ENCODE measurements at regions not wholly inside any gene's neighbourhood (a gene's known extent, or its start where the extent isn't known, plus 50 kb on each side); places are given as distances from the start of the nearest gene placed in this dataset.

GRCh38 chr2:12168791-12169388, 422.5 kb downstream of the LPIN1 start:
- TF ChIP-seq, protein P1, sequence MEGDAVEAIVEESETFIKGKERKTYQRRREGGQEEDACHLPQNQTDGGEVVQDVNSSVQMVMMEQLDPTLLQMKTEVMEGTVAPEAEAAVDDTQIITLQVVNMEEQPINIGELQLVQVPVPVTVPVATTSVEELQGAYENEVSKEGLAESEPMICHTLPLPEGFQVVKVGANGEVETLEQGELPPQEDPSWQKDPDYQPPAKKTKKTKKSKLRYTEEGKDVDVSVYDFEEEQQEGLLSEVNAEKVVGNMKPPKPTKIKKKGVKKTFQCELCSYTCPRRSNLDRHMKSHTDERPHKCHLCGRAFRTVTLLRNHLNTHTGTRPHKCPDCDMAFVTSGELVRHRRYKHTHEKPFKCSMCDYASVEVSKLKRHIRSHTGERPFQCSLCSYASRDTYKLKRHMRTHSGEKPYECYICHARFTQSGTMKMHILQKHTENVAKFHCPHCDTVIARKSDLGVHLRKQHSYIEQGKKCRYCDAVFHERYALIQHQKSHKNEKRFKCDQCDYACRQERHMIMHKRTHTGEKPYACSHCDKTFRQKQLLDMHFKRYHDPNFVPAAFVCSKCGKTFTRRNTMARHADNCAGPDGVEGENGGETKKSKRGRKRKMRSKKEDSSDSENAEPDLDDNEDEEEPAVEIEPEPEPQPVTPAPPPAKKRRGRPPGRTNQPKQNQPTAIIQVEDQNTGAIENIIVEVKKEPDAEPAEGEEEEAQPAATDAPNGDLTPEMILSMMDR (IDR thresholded peaks at IDR 0.05; ENCODE audit: low read depth, low read length), result no peak
- no peak overlapping the region for H3K4me3 ChIP-seq (replicated peaks in 1 of 2; ENCODE audit: low read depth in 2 of 2, low read length in 2 of 2)
- peak; percentile 88 to 91 for DNase-seq (ENCODE audit: low read depth in 2 of 2)

- TF ChIP-seq, protein P1 (IDR thresholded peaks at IDR 0.05; ENCODE audit: low read depth, low read length), result no peak
- no peak overlapping the region for H3K4me3 ChIP-seq (replicated peaks in 1 of 2; ENCODE audit: low read depth in 2 of 2, low read length in 2 of 2)
- peak; percentile 93 to 96 for DNase-seq (ENCODE audit: low read depth in 2 of 2)
Observed at GRCh38 chr2:12169721-12170120, 423.3 kb downstream of the LPIN1 start.

DNA sequence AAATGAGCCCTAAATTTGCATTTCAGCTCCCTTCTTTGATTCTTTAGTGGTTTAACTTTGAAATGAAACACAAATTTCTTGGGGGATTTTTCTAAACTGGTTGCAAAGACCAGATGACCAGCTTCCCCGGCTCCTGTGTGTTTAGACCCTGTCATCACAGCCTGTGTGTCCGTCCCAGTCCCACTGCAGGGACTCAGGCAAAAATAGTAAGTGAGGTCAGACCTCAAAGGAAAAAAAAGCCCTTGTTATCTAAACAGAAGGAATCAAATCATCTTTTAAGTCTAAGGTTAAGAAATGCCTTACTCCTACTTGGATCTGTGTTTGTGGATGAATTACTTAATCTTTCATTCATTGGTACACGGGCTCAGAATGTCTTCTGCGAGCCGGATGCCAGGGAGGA, 423.7 kb downstream of the LPIN1 start:
- H3K4me3 ChIP-seq (replicated peaks in 1 of 2; ENCODE audit: low read depth in 2 of 2, low read length in 2 of 2), result no peak overlapping the region
- TF ChIP-seq, protein P1 (IDR thresholded peaks at IDR 0.05; ENCODE audit: low read depth, low read length), result no peak
- DNase-seq (ENCODE audit: low read depth in 2 of 2), result no peak

DNA sequence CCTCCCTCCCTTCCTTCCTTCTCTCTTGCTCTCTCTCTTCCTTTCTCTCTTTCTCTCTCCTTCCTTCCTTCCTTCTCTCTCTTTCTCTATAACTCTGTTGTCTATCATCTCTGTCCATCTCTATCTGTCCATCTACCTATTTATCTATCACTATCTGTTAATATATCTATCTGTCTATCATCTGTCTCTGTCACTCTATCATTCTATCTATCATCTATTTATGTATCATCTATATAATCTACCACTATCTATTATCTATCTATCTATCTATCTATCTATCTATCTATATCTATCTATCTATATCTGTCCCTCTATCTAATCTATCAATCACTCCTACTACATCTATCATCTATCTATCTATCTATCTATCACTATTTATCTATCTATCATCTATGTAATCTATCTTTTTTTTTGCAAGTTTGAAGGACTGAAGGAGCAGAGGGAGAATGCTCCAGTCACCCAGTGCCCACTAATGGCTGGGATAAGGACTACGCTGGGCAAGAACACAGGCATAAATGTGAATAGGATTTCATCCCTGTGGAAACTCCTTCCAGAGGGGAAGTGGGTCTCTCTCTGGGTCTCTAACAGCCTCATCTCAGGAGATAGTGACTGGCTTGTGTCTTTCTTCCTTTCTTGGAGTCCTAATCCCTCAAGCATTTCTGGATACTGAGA, 427.0 kb downstream of the LPIN1 start:
- TF ChIP-seq, protein P1 (IDR thresholded peaks at IDR 0.05; ENCODE audit: low read depth, low read length), result peak; percentile 44
- DNase-seq (ENCODE audit: low read depth in 2 of 2), result peak; percentile 26 to 32
- no peak overlapping the region for H3K4me3 ChIP-seq (replicated peaks in 1 of 2; ENCODE audit: low read depth in 2 of 2, low read length in 2 of 2)

DNA sequence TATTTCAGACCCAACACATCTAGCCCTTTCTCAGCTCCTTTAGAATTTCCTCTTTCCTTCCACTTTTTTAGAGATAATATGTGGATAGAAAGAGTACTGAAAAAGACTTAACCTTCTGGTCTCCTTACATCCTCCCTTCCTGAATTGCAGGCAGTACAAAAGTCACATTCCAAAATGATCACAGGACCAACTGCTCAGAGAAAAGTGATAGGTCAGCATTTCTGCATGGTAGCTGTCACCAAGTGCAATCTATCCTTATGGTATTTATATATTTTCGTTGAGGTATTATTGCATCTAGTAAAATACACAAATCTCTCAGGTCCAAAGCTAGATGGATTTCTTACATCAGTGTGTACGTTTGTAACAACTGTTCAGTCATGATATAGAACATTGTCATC, 427.5 kb downstream of the LPIN1 start:
- H3K4me3 ChIP-seq (replicated peaks in 1 of 2; ENCODE audit: low read depth in 2 of 2, low read length in 2 of 2), result no peak overlapping the region
- no peak for DNase-seq (ENCODE audit: low read depth in 2 of 2)
- TF ChIP-seq, protein P1 (IDR thresholded peaks at IDR 0.05; ENCODE audit: low read depth, low read length), result no peak

DNA sequence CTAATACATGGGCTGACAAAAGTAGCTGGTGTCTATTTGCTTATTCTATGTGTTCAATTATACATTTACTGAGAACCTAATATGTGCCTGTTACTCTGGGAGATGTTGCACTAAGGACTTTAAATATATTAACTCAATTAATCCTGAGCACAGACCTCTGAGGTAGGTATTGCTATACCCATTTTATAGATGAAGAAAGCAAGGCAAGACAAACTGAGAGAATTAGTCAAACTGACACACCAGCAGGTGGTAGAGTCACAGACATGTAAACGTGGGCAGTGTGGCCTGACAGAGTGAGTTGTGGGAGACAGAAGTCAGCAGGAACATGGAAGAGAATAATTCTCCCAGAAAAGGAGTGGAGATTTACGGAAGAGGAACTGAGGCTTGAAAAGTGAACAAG, 428.9 kb downstream of the LPIN1 start:
- TF ChIP-seq, protein P1 (IDR thresholded peaks at IDR 0.05; ENCODE audit: low read depth, low read length), result no peak
- no peak overlapping the region for H3K4me3 ChIP-seq (replicated peaks in 1 of 2; ENCODE audit: low read depth in 2 of 2, low read length in 2 of 2)
- no peak for DNase-seq (ENCODE audit: low read depth in 2 of 2)

Measured in cardiac fibroblast (primary cell).